Activated T-helper 2 cell treated with anti-CD3 and anti-CD28 coated beads, Interferon-gamma antibody, Interleukin-2, Interleukin-4, amounts not matched to agents 10 μg/mL and 5 μg/mL and 100 μg/mL, durations not matched to agents 14 hours and 24 hours and 36 hours (primary cell): ENCODE measurements at regions not wholly inside any gene's neighbourhood (a gene's known extent, or its start where the extent isn't known, plus 50 kb on each side); places are given as distances from the start of the nearest gene placed in this dataset.
"Not testable (repeated sequence)": the region's sequence is repeated elsewhere in the genome, so short reads cannot be mapped to it uniquely, and the experiment has no call there.

Experiments
- DNase-seq: peaks from one replicate; pipeline ENCODE4 v3.0.0; 2021; ENCODE audit warnings: low spot score
- H3K27ac Mint-ChIP-seq: one replicate; pipeline ENCODE4 v1.8.0; 2021; ENCODE audit warnings: mixed read lengths
- H3K27me3 Mint-ChIP-seq: one replicate; pipeline ENCODE4 v1.8.0; 2021; ENCODE audit warnings: low read depth, mixed read lengths
- H3K36me3 Mint-ChIP-seq: one replicate; pipeline ENCODE4 v1.8.0; 2021; ENCODE audit warnings: low read depth, mixed read lengths
- H3K4me1 Mint-ChIP-seq: one replicate; pipeline ENCODE4 v1.8.0; 2021; ENCODE audit warnings: low read depth, mixed read lengths
- H3K4me3 Mint-ChIP-seq: one replicate; pipeline ENCODE4 v1.8.0; 2021; ENCODE audit warnings: low read depth, mild to moderate bottlenecking, moderate library complexity, mixed read lengths
- H3K9me3 Mint-ChIP-seq: one replicate; pipeline ENCODE4 v1.8.0; 2021; ENCODE audit warnings: mixed read lengths
- intact Hi-C: fragments of 100-400 bp; cut with micrococcal nuclease; formaldehyde crosslinking; loops from one replicate; pipeline ENCODE4 v1.15.1; 2023

- no peaks in the 10 kb centered on the region for H3K36me3 Mint-ChIP-seq
- H3K4me3 Mint-ChIP-seq: no peak overlapping the region
- no peaks in the 10 kb centered on the region for H3K27me3 Mint-ChIP-seq
- no peak for DNase-seq
- H3K9me3 Mint-ChIP-seq: no peaks in the 10 kb centered on the region
- peaks cover 2% of the 10 kb centered on the region for H3K4me1 Mint-ChIP-seq
- H3K27ac Mint-ChIP-seq: no peak overlapping the region
- intact Hi-C loops: no loop called here
These were observed 300.9 kb upstream of the DDI1 start for GRCh38 chr11:103735497-103736032.

DNA sequence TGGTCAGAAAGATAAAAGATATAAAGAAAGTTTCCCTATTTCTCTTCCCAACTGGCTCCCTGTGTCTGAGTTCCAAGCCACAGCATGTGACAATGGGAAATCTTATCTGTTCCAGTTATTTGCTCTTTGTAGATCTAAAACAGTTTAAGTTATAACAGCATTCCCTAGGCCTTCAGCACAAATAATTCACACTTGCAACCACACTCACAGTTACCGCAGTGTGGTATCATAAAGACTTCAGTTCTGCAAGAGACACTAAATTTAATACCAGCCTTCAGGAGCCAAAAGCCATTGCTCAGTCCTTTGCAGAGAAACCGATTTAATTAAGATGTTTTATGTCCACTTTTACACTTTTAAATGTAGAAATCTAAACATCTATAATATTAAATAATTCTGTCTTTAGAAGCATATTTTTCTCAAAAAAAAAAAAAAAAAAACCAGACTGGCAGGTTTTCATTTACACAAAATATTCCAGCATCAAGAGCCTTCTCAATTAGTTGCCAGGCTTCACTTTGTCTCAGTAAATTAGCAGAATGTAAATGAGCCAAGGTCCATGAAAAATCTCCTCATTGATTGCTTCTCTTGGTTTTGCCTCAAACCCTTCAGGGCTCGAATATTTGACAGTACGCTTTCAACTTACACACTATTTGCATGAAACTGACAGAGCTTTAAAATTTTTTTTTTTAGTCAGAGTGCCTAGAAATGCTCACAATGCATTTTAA lies 300.0 kb upstream of the DDI1 start:
- Mint-ChIP-seq H3K4me1 (peaks cover 2% of the 10 kb centered on the region), H3K27me3 (no peaks in the 10 kb centered on the region), H3K36me3 (no peaks in the 10 kb centered on the region), H3K4me3 (no peak overlapping the region), H3K27ac (no peak overlapping the region), H3K9me3 (no peaks in the 10 kb centered on the region)
- DNase-seq: no peak
- intact Hi-C loops: no loop called here

GRCh38 chr11:103737037-103737622 lies 299.3 kb upstream of the DDI1 start:
- Mint-ChIP-seq H3K4me1 (peaks cover 2% of the 10 kb centered on the region), H3K27me3 (no peaks in the 10 kb centered on the region), H3K36me3 (no peaks in the 10 kb centered on the region), H3K9me3 (no peaks in the 10 kb centered on the region), H3K4me3 (no peak overlapping the region), H3K27ac (no peak overlapping the region)
- no peak for DNase-seq
- intact Hi-C loops: no loop called here

- no peak overlapping the region for H3K27ac Mint-ChIP-seq
- no peak overlapping the region for H3K4me3 Mint-ChIP-seq
- H3K36me3 Mint-ChIP-seq: no peaks in the 10 kb centered on the region
- intact Hi-C loops: no loop called here
- no peak for DNase-seq
- no peaks in the 10 kb centered on the region for H3K9me3 Mint-ChIP-seq
- H3K27me3 Mint-ChIP-seq: no peaks in the 10 kb centered on the region
- H3K4me1 Mint-ChIP-seq: peaks cover 2% of the 10 kb centered on the region
These were observed 298.7 kb upstream of the DDI1 start for GRCh38 chr11:103737747-103738146.

DNA sequence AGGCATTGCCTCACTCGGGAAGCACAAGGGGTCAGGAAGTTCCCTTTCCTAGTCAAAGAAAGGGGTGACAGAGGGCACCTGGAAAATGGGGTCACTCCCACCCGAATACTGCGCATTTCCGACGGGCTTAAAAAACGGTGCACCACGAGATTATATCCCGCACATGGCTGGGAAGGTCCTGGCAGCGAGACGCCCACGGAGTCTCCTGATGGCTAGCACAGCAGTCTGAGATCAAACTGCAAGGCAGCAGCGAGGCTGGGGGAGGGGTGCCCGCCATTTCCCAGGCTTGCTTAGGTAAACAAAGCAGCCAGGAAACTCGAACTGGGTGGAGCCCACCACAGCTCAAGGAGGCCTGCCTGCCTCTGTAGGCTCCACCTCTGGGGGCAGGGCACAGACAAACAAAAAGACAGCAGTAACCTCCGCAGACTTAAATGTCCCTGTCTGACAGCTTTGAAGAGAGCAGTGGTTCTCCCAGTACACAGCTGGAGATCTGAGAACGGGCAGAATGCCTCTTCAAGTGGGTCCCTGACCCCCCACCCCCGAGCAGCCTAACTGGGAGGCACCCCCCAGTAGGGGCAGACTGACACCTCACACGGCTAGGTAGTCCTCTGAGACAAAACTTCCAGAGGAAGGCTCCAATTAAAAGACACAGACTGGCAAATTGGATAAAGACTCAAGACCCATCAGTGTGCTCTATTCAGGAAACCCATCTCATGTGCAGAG lies 297.2 kb upstream of the DDI1 start:
- H3K27me3 Mint-ChIP-seq, H3K4me3 Mint-ChIP-seq, H3K27ac Mint-ChIP-seq, H3K36me3 Mint-ChIP-seq, intact Hi-C loops, H3K9me3 Mint-ChIP-seq, H3K4me1 Mint-ChIP-seq: not testable (repeated sequence)
- peak; percentile 8 for DNase-seq

DNA sequence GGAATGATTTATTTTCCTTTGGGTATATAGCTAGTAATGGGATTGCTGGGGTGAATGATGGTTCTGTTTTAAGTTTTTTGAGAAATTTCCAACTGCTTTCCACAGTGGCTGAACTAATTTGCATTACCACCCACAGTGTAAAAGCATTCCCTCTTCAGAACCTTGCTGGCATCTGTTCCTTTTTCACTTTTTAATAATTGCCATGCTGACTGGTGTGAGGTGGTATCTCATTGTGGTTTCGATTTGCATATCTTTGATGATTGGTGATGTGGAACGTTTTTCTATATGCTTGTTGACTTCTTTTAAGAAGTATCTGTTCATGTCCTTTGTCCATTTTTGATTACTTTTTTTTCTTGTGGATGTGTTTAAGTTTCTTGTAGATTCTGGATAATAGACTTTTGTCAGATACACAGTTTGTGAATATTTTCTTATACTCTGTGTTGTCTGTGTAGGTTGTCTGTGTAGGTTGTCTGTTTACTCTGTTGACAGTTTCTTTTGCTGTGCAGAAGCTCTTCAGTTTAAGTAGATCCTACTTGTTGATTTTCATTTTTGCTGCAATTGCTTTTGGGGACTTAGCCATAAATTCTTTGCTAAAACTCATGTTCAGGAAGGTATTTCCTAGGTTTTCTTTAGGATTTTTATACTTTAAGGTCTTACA lies 291.8 kb upstream of the DDI1 start:
- intact Hi-C loops: no loop called here
- H3K36me3 Mint-ChIP-seq: no peaks in the 10 kb centered on the region
- H3K27me3 Mint-ChIP-seq: no peaks in the 10 kb centered on the region
- peaks cover under 1% of the 10 kb centered on the region for H3K4me1 Mint-ChIP-seq
- DNase-seq: no peak
- no peak overlapping the region for H3K27ac Mint-ChIP-seq
- peaks cover 4% of the 10 kb centered on the region for H3K9me3 Mint-ChIP-seq
- H3K4me3 Mint-ChIP-seq: no peak overlapping the region

DNA sequence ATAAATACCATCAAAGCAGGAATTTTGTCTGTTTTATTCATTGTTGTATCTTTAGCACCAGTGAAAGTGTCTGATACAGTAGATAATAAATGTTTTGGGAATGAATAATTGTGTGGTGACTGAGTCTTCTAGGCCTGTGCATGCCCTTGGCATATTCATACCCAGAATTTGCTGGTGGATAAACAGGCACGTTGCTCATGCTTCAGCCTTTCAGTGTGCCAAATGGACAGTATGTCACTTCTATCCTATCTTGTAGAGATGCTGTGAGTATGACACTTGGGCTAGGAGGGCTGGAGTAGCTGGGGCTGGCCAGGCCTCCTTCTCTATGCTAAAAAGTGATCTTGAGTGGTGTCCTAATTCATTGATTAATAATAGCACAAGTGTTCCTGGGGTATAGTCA lies 287.3 kb upstream of the DDI1 start:
- peaks cover 4% of the 10 kb centered on the region for H3K9me3 Mint-ChIP-seq
- no peaks in the 10 kb centered on the region for H3K4me1 Mint-ChIP-seq
- no peaks in the 10 kb centered on the region for H3K27me3 Mint-ChIP-seq
- intact Hi-C loops: no loop called here
- DNase-seq: no peak
- H3K4me3 Mint-ChIP-seq: no peak overlapping the region
- no peaks in the 10 kb centered on the region for H3K36me3 Mint-ChIP-seq
- no peak overlapping the region for H3K27ac Mint-ChIP-seq

DNA sequence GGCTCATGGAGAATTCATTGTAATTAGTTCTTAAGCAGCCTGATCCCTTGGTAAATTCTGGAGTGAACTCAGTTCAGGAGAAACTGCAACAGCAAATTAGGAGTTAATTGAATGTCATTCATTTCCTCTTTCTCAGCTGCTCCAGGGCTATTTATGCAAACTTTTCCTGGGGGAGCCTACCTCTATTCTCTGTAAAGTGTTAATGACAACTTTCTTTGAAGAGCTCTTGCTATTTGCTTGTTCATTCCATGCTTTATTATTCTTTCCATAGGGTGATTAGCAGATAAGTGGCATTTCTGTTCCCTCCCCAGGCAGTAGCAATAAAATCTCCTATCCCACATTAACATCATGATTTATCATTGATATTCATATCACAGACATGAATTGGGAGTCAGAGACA lies 267.6 kb upstream of the DDI1 start:
- H3K27me3 Mint-ChIP-seq: no peaks in the 10 kb centered on the region
- no peak overlapping the region for H3K27ac Mint-ChIP-seq
- H3K9me3 Mint-ChIP-seq: peaks cover 3% of the 10 kb centered on the region
- no peak overlapping the region for H3K4me3 Mint-ChIP-seq
- intact Hi-C loops: no loop called here
- no peak for DNase-seq
- H3K4me1 Mint-ChIP-seq: no peaks in the 10 kb centered on the region
- no peaks in the 10 kb centered on the region for H3K36me3 Mint-ChIP-seq

- H3K4me1 Mint-ChIP-seq: no peaks in the 10 kb centered on the region
- H3K27me3 Mint-ChIP-seq: no peaks in the 10 kb centered on the region
- intact Hi-C loops: no loop called here
- no peak overlapping the region for H3K27ac Mint-ChIP-seq
- no peak for DNase-seq
- H3K9me3 Mint-ChIP-seq: no peaks in the 10 kb centered on the region
- no peaks in the 10 kb centered on the region for H3K36me3 Mint-ChIP-seq
- H3K4me3 Mint-ChIP-seq: no peak overlapping the region
These were observed 263.4 kb upstream of the DDI1 start for GRCh38 chr11:103773059-103773458.

- intact Hi-C loops: no loop called here
- Mint-ChIP-seq H3K36me3 (no peaks in the 10 kb centered on the region), H3K4me3 (no peak overlapping the region), H3K4me1 (no peaks in the 10 kb centered on the region), H3K27ac (no peak overlapping the region), H3K9me3 (no peaks in the 10 kb centered on the region), H3K27me3 (no peaks in the 10 kb centered on the region)
- DNase-seq: no peak
These were observed 262.9 kb upstream of the DDI1 start for GRCh38 chr11:103773537-103773936.

DNA sequence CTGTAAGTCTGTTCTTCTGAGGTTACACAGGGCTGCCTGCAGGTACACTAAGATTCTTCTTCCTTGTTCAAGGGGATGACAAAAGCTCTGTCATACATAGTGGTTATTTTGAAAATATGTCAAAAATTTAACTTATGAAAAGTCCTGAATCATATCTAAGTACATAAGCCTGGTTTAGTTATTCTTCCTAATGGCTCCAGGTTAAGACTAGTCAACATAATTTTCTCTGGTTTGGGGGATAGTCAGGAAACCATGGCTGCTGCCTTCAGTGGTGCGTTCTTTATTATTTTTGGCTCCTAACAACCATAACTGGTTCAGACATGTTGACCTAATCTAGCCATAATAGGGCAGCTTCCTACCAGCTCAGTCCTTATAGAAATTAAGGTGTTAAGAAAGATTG lies 257.4 kb upstream of the DDI1 start:
- no peaks in the 10 kb centered on the region for H3K27me3 Mint-ChIP-seq
- no peaks in the 10 kb centered on the region for H3K9me3 Mint-ChIP-seq

GRCh38 chr11:103789952-103790351 lies 246.5 kb upstream of the DDI1 start:
- H3K4me1 Mint-ChIP-seq: no peaks in the 10 kb centered on the region
- H3K9me3 Mint-ChIP-seq: peaks cover 4% of the 10 kb centered on the region
- intact Hi-C loops: no loop called here
- H3K36me3 Mint-ChIP-seq: no peaks in the 10 kb centered on the region
- no peaks in the 10 kb centered on the region for H3K27me3 Mint-ChIP-seq
- no peak for DNase-seq
- no peak overlapping the region for H3K27ac Mint-ChIP-seq
- no peak overlapping the region for H3K4me3 Mint-ChIP-seq

More for the DNA sequence above, 257.4 kb upstream of the DDI1 start:
- DNase-seq: no peak
- intact Hi-C loops: no loop called here
- H3K4me3 Mint-ChIP-seq: no peak overlapping the region
- no peaks in the 10 kb centered on the region for H3K4me1 Mint-ChIP-seq
- no peaks in the 10 kb centered on the region for H3K36me3 Mint-ChIP-seq
- H3K27ac Mint-ChIP-seq: no peak overlapping the region
